ENCODE measurements at regions not wholly inside any gene's neighbourhood (a gene's known extent, or its start where the extent isn't known, plus 50 kb on each side); places are given as distances from the start of the nearest gene placed in this dataset.

- DNase-seq (ENCODE audit: low read depth), result no peak
These were observed 72.5 kb upstream of the KCNIP4 start for GRCh38 chr4:22021106-22021505.

DNA sequence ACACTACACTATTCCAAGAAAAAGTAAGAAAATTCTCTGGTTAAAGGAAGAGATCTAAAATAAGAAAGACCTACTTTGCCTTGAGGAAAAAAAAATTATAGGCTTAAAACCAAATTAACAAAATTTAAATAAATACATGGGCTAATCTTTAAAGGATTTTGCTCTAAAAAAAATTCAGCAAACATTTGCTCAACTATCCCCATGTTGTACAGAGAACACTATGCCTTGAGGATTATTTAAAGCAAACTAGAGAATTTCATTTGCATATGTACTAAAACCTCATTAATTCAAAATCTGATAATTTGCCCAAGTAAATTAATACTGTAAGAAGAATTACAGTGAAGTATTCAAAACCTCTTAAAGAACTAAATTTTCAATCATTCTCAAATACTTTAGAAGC, 71.6 kb upstream of the KCNIP4 start:
- no peak for DNase-seq (ENCODE audit: low read depth)

DNA sequence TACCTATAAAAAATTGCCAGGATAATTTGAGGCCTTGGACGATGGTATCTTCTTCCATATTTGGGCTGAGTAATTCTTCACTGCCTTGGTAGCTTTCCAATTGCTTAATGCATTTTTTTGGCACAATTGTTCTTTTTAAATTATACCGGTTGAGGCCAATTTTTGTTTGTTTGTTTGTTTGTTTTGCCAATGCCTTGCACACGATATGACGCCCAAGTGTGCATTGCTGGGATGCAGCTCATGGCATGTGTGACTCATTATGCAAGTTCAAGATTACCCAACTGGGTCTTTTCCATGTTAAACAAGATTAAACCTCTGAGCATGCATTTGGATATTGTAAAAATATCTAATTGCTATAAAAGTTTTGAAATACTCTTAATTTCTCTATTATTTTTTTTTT, 71.1 kb upstream of the KCNIP4 start:
- DNase-seq (ENCODE audit: low read depth), result no peak

DNA sequence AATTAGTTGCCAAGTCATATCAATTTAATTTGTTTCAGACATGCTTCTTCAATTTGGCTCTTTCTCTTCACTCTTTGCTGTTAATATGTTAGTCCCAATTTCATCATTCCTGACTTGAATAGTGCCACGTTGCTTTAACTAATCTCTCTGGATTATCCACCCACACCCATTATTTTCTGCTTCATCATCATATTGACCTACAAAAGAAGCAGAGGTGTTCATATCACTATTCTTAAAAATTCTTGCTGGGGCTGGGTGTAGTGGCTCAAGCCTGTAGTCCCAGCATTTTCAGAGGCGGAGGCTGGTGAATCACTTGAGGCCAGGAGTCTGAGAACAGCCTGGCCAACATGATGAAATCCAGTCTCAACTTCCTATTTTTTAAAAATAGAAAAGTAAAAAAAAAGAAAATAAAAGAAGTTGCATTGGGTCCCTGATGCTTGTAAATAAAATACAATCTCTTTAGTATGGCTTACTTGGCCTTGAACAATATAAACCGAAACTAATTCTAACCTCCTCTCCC, 65.7 kb upstream of the KCNIP4 start:
- DNase-seq (ENCODE audit: low read depth), result no peak

DNA sequence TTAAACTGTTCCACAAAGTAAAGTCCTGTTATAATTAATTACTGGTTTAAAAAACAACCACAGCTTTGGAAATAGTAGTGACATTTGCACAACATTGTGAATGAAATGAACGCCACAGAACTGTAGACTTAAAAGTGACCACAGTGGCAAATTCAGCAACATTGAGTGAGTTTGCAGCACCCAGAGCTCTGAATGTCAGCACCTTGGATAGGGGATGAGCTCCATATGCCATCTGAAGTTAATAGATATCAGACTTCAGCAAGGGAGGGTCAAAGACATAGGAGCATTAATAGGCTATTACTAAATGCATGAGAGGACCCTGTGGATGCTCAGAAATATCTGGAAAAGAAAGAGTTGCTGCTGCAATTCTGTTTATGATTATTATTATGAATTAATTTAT, 55.3 kb upstream of the KCNIP4 start:
- no peak for DNase-seq (ENCODE audit: low read depth)

Measured in stimulated activated CD8-positive, alpha-beta memory T cell treated with anti-CD3 and anti-CD28 coated beads, Interleukin-15, amount 100 ng/mL, for 1 hour (primary cell).